ENCODE measurements at regions not wholly inside any gene's neighbourhood (a gene's known extent, or its start where the extent isn't known, plus 50 kb on each side); places are given as distances from the start of the nearest gene placed in this dataset.

- no peak for DNase-seq (ENCODE audit: low spot score)
Measured at GRCh38 chr13:48888613-48889012, 87.1 kb upstream of the FNDC3A start.

GRCh38 chr13:48890391-48890790 lies 85.3 kb upstream of the FNDC3A start:
- DNase-seq (ENCODE audit: low spot score) = no peak

GRCh38 chr13:48891586-48891985 lies 84.1 kb upstream of the FNDC3A start:
- DNase-seq (ENCODE audit: low spot score) = no peak

- DNase-seq (ENCODE audit: low spot score) = peak; percentile 17
Measured at GRCh38 chr13:48892053-48892687, 83.5 kb upstream of the FNDC3A start.

GRCh38 chr13:48892688-48893075 lies 83.0 kb upstream of the FNDC3A start:
- no peak for DNase-seq (ENCODE audit: low spot score)

- no peak for DNase-seq (ENCODE audit: low spot score)
Measured at GRCh38 chr13:48896312-48896711, 79.4 kb upstream of the FNDC3A start.

GRCh38 chr13:48901781-48902180 lies 73.9 kb upstream of the FNDC3A start:
- no peak for DNase-seq (ENCODE audit: low spot score)

GRCh38 chr13:48902368-48902767 lies 73.3 kb upstream of the FNDC3A start:
- no peak for DNase-seq (ENCODE audit: low spot score)

- no peak for DNase-seq (ENCODE audit: low spot score)
Measured at GRCh38 chr13:48904668-48905290, 70.9 kb upstream of the FNDC3A start.

GRCh38 chr13:48906200-48906599 lies 69.5 kb upstream of the FNDC3A start:
- no peak for DNase-seq (ENCODE audit: low spot score)

- no peak for DNase-seq (ENCODE audit: low spot score)
Measured at GRCh38 chr13:48908381-48909055, 67.2 kb upstream of the FNDC3A start.

GRCh38 chr13:48909056-48909389 lies 66.7 kb upstream of the FNDC3A start:
- DNase-seq (ENCODE audit: low spot score) = no peak

GRCh38 chr13:48910686-48911085 lies 65.0 kb upstream of the FNDC3A start:
- DNase-seq (ENCODE audit: low spot score) = no peak

- DNase-seq (ENCODE audit: low spot score) = no peak
Measured at GRCh38 chr13:48919751-48920150, 56.0 kb upstream of the FNDC3A start.

- DNase-seq (ENCODE audit: low spot score) = no peak
Measured at GRCh38 chr13:48920730-48921129, 55.0 kb upstream of the FNDC3A start.

- no peak for DNase-seq (ENCODE audit: low spot score)
Measured at GRCh38 chr13:48923376-48923775, 52.3 kb upstream of the FNDC3A start.

GRCh38 chr13:48925001-48925400 lies 50.7 kb upstream of the FNDC3A start:
- no peak for DNase-seq (ENCODE audit: low spot score)

Measured in pons (tissue), 1 donor.